DND-41 (cell line): ENCODE measurements at regions not wholly inside any gene's neighbourhood (a gene's known extent, or its start where the extent isn't known, plus 50 kb on each side); places are given as distances from the start of the nearest gene placed in this dataset.

ENCODE experiments used
- ATAC-seq: fragments of 200-7000 bp; cut with Tn5 transposase; 3 replicates; pipeline ENCODE4 v1.9.1; 2021; ENCODE audit warnings: low read depth; ENCODE audit not compliant: insufficient read depth
- DNase-seq: peaks from one replicate; pipeline ENCODE4 v3.0.0-alpha.2; 2020
- H2AFZ ChIP-seq: 2 replicates; pipeline ENCODE4 v1.6.0; 2012; ENCODE audit warnings: low read depth, low read length
- H3K27ac ChIP-seq: 2 replicates; pipeline ENCODE4 v1.5.1; 2012; ENCODE audit warnings: low read length, inconsistent platforms
- H3K27me3 ChIP-seq: fragments of 200-600 bp; sonication (generic); 2 replicates; pipeline ENCODE4 v1.6.0; 2012; ENCODE audit warnings: low read length, mild to moderate bottlenecking, inconsistent platforms; ENCODE audit not compliant: insufficient read depth, poor library complexity
- H3K36me3 ChIP-seq: 2 replicates; pipeline ENCODE4 v1.5.1; 2012; ENCODE audit warnings: low read length, inconsistent platforms; ENCODE audit not compliant: insufficient read depth
- H3K4me1 ChIP-seq: 2 replicates; pipeline ENCODE4 v1.5.1; 2012; ENCODE audit warnings: mild to moderate bottlenecking, low read length; ENCODE audit not compliant: insufficient read depth
- H3K4me2 ChIP-seq: 2 replicates; pipeline ENCODE4 v1.6.0; 2012; ENCODE audit warnings: mild to moderate bottlenecking, moderate library complexity, low read length, inconsistent platforms; ENCODE audit not compliant: insufficient read depth
- H3K4me3 ChIP-seq, 2 experiments: fragments of 200-600 bp in 1 of 2; shearing (Covaris generic) in 1 of 2; 2 replicates each; pipeline ENCODE4 v1.5.1; 2012 to 2016; ENCODE audit warnings: inconsistent platforms in 2 of 2, low read length in 2 of 2, mild to moderate bottlenecking in 2 of 2, low read depth in 1 of 2, moderate library complexity in 1 of 2
- H3K79me2 ChIP-seq: 2 replicates; pipeline ENCODE4 v1.6.0; 2012; ENCODE audit warnings: low read length, inconsistent platforms; ENCODE audit not compliant: insufficient read depth
- H3K9ac ChIP-seq: 2 replicates; pipeline ENCODE4 v1.6.0; 2012; ENCODE audit warnings: low read depth, mild to moderate bottlenecking, inconsistent platforms, low read length, moderate library complexity
- H3K9me3 ChIP-seq: 2 replicates; pipeline ENCODE4 v1.5.1; 2012; ENCODE audit warnings: low read length, moderate library complexity, mild to moderate bottlenecking, inconsistent platforms; ENCODE audit not compliant: insufficient read depth, severe bottlenecking
- H4K20me1 ChIP-seq: 2 replicates; pipeline ENCODE4 v1.6.0; 2012; ENCODE audit warnings: low read length; ENCODE audit not compliant: insufficient read depth
- CTCF ChIP-seq: IDR thresholded peaks from 2 replicates; pipeline ENCODE4 v1.5.1; 2012; ENCODE audit warnings: borderline replicate concordance, low read length, moderate library complexity, mild to moderate bottlenecking; ENCODE audit not compliant: poor library complexity, severe bottlenecking; ENCODE audit errors: extremely low read depth
- EZH2 ChIP-seq: IDR thresholded peaks from 3 replicates; pipeline ENCODE4 v1.6.1; 2012; ENCODE audit warnings: borderline replicate concordance, low read depth, mild to moderate bottlenecking, moderate library complexity, low read length, inconsistent platforms; ENCODE audit not compliant: severe bottlenecking

DNA sequence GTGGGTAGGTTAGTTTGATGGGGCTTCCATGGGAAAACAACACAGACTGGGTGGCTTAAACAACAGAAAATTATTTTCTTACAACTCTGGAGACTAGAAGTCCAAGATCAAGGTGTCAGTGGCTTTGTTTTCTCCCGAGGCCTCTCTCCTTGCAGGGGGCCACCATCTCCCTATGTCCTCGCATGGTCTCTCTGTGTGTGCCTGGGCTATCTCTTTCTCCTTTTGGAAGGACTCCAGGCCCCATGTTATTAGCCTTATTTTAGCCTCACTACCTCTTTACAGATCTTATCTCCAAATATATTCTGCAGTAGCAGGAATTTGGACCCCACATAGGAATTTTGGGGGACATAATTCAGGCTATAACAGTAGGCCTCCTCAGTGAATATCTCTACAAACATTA is 372.7 kb upstream of the FAT3 start:
- DNase-seq (no peak), ATAC-seq (no peak)
- H3K36me3 ChIP-seq: no peaks in the 10 kb centered on the region
- H3K9ac ChIP-seq: no peak overlapping the region
- no peak for TF ChIP-seq CTCF
- no peak for TF ChIP-seq EZH2
- H3K27me3 ChIP-seq: no peaks in the 10 kb centered on the region
- no peak overlapping the region for H3K27ac ChIP-seq
- no peaks in the 10 kb centered on the region for H3K4me1 ChIP-seq
- no peaks in the 10 kb centered on the region for H3K79me2 ChIP-seq
- H3K9me3 ChIP-seq: no peaks in the 10 kb centered on the region
- no peak overlapping the region for H3K4me3 ChIP-seq
- no peak overlapping the region for H3K4me2 ChIP-seq
- H2AFZ ChIP-seq: no peak overlapping the region
- H4K20me1 ChIP-seq: no peaks in the 10 kb centered on the region

- Histone ChIP-seq H3K9ac (no peak overlapping the region), H3K27ac (no peak overlapping the region), H3K27me3 (no peaks in the 10 kb centered on the region), H3K36me3 (no peaks in the 10 kb centered on the region), H3K9me3 (no peaks in the 10 kb centered on the region), H2AFZ (no peak overlapping the region), H3K4me2 (no peak overlapping the region), H3K4me1 (no peaks in the 10 kb centered on the region), H3K4me3 (no peak overlapping the region), H4K20me1 (no peaks in the 10 kb centered on the region), H3K79me2 (no peaks in the 10 kb centered on the region)
- no peak for DNase-seq
- no peak for ATAC-seq
- TF ChIP-seq EZH2 (no peak), CTCF (no peak)
These were observed 373.9 kb upstream of the FAT3 start for GRCh38 chr11:91850533-91851275.

DNA sequence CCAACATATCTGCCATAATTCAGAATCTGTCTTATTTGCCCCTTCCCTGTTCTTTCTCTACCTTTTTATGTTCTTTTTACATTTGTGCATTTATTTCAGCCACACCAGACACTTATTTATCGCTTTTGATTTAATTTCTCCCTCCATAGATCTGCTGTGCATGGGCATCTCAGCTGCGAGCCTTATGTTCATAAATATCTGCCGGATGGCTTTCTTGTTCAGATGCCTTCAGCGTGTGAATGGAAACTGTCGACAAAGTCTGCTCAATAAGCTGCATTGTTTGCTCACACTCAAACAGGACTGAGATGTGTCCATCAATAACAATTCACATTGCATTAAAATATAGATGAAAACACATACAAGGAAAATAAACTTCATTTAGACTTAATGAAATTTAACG is 374.6 kb upstream of the FAT3 start:
- Histone ChIP-seq H4K20me1 (no peaks in the 10 kb centered on the region), H3K79me2 (no peaks in the 10 kb centered on the region), H3K9ac (no peak overlapping the region), H3K4me3 (no peak overlapping the region), H3K27me3 (no peaks in the 10 kb centered on the region), H3K9me3 (no peaks in the 10 kb centered on the region), H3K36me3 (no peaks in the 10 kb centered on the region), H2AFZ (no peak overlapping the region), H3K4me2 (no peak overlapping the region), H3K4me1 (no peaks in the 10 kb centered on the region), H3K27ac (no peak overlapping the region)
- ATAC-seq (no peak), DNase-seq (no peak)
- no peak for TF ChIP-seq CTCF
- TF ChIP-seq EZH2: no peak
